NCI-H1092 treated with DMSO at 0.1 percent for 48 hours (cell line): ENCODE measurements at regions not wholly inside any gene's neighbourhood (a gene's known extent, or its start where the extent isn't known, plus 50 kb on each side); places are given as distances from the start of the nearest gene placed in this dataset.

Source experiments
- DNase-seq: peaks from one replicate; lab custom pipeline; 2025; lab: John Stamatoyannopoulos, UW

DNA sequence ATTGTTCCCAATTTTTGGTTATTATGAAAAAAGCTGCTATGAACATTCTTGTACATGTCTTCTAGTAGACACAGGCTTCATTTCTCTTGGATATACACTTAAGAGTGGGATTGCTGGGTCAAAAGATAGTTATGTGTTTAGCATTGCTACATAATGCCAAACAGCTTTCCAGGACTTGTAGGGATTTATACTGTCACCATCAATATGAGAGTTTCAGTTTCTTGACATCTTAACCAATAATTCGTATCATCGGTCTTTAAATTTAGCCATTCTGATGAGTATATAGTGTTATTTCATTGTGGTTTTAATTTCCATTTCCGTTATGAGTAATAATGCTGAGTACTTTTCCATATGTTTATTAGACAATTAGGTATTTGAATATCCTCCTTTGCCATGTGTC lies 190.3 kb upstream of the PFN2 start:
- no peak for DNase-seq

DNA sequence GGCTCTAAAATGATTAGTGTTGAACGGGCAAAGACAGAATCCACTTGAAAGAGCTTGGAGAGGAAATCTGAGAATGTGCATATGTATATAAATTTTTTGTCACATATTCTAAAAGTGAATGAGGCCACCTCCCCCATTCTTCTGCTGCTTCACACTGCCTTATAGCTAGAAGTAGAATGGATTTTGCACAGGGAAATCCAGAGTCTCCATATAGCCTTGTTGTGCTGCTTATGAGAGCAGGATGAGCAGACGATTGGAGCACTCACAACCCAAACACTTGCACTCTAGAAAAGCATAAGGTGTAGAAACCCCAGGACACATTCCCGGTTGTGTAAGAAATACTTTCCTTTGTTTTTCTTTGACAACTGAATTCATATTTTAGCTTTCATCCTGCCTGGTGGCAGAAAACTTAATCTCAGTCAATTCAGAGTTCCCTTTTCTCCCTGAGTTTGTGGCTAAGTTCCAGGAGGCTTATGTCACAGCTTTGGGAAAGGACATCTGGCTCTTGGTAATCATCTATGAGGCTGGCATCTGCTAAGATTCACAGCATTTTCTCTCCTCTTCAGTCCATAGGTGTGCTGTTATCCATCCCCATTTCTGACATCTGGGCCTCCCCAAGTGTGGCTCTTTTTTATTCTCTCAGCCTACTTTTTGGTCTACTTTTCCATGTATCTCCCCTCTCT lies 188.4 kb upstream of the PFN2 start:
- DNase-seq, result peak; percentile 15

DNA sequence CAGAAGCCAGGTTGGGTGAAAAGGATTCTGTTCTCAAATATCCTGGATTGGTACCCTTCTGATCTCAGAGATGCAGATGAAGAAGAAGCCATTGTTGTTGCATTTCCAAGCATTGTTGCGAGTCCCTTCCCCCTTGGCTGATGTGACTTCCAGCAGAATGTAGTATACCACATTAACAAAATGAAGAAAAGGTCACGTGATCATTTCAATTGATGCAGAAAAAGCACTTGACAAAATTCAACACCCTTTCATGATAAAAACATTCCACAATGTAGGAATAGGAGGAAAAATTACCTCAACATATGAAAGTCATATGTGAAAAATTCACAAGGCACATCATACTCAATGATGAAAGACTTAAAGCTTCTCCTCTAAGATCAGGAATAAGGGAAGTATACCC lies 181.9 kb upstream of the PFN2 start:
- no peak for DNase-seq

DNA sequence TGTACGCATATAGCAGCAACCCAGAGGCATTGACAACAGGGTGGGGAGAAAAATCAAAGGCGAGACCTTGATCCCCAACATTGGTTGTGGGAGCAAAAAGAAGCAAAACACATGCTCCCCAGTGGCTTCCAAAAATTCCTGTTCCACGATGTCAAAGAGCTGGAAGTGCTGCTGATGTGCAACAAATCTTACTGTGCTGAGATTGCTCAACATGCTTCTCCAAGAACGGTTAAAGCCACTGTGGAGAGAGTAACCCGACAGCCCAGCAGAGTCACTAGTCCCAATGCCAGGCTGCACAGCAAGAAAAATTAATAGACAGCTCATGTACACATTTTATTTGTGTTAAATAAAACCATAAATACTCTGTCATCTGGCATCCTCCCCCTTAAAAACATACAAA lies 179.9 kb upstream of the PFN2 start:
- no peak for DNase-seq

DNA sequence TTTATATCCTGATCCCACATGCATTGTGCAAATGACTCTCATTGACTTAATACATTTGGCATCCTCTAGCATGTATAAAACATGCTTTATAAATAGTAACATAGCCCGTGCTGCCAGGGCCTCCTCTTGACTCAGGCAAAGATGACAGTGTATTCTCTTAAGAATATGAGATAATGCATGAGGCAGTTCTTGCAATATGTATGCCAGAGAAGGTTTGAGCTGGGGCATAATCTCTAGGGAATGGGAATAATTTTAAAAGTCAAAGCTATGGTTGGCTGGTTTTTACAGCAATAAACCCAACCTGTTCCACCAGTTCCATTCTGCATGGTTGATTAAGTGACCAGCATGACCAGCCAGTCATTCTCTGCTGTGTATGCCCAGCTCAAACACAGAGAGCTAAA lies 179.0 kb upstream of the PFN2 start:
- peak; percentile 24 for DNase-seq

DNA sequence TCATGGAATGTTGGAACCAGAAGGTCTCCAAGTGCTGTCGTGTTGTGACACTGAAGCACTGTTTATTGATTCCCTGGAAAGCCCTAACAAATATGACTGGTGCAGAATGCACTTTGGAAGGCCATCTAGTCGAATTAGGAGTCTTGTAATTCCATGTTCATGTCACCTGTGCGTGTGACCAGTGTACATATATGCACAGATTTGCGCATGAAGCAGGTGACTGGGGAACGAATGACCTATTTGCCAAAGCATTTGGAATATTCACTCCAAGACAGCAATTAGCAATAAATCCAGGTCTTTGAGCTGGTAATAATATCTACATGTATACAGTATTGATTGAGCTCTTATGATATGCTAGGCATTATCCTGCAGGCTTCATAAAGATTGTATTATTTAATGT lies 177.5 kb upstream of the PFN2 start:
- no peak for DNase-seq

DNA sequence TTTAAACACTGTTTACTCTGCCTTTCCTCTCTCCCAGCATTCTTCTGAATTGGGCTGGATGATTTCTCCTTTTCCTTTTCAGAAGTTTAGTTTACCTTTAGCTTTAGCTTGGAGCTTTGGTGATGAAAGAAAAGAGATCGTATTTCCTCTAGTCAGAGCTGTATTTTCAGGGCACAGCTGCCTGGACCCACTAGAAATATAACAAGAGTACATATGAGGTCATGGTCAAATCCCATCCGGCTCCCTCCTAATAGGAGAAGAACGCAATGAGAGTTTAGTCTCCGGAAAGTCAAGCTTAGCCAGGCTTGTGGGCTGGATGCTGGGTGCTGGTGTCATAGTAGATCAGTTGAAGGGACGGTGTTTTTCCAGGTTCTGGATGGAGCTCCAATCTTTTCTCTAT lies 177.1 kb upstream of the PFN2 start:
- peak; percentile 34 for DNase-seq

DNA sequence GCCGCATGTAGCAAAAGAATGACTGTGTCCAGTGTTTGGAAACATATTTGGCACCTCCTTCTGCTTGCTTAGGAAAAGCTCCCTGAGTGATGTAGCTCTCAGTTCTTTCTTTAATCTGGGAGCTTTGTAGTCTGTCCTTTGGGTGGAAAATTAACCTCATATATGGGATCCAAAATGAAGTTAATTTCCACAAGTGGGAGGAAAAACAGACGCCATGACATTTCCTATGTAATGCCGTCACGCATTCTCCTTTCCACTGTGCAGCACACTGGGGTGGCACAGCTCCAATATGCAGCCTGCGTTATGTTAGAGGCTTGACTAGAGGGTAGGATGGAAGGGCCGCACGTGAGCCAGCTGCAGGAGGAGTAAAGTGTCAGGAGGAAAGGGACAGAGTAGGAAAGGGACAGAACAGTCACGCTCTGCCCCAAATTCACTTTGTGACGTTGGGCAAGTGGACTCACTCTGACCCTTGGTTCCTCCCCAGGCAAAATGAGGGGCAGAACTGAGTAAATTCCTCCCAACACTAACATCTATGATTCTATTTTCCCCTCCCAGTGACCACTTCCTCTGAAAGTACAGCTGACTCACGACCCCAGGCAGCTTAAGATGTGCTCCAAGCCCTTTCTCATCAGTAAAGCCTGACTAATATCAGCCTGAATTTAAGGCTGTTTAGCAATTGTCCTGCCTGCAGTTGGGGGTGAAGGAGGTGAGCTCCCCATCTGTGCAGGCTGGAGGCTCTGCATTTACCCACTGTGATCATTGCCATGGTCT lies 176.5 kb upstream of the PFN2 start:
- DNase-seq, result no peak

DNA sequence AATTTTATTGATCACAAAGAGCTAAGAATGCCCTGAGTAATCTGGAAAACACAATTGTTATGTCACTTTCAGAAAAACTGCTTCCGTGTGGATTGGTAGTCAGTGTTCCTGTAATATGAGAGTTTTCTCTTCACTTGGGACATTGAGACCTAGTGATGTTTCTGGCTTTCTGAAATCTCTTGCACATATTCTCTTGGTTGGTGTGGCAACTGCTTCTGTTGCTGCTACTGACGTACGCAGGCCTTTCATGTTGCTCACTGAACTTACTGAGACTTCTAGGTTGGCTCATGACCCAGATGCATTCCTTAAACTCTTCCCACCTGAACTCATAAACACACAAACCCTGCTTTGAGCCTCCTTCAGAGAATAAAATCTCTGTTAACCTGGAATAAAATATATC lies 175.0 kb upstream of the PFN2 start:
- DNase-seq, result no peak

DNA sequence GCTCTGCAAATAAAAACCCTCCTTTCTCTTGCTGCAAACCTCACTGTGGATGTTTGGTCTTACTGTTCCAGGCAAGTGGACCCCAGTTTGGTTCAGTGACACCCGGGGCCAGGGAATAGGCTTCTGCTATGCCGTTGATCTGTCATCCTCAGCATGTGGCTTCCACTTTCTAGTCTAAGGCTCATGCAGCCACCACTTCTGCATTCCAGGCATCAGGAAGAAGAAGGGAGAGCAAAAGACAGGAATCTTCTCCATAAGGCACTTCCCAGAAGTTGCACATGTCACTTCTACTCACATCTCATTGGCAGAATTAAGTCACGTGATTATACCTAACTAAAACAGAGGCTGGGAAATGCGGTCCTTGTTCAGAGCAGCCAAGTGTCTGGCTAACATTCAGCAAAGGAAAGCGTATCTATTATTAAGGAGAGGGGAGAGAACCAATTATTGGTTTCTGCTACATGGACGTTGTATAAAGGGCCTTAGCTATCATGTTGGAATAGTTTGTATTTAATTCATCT lies 173.6 kb upstream of the PFN2 start:
- no peak for DNase-seq

DNA sequence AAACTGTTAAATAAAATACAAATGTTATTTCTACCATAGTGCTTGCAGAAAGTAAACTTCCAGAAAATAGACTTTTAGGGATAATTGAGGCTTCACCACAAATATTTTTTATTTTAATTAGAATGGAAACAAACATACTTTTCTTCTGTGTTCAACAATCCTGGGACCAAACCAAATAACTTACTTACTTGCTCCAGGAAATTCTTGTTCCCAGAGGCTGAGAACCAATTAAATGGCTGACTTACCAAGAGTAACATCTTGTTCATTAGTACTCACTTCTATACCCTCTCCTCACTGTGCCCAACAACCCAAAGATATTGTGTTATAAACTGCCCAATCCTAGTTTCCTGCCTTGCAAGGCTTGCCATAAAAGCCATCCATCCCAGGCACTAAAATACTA lies 172.2 kb upstream of the PFN2 start:
- DNase-seq, result no peak

DNA sequence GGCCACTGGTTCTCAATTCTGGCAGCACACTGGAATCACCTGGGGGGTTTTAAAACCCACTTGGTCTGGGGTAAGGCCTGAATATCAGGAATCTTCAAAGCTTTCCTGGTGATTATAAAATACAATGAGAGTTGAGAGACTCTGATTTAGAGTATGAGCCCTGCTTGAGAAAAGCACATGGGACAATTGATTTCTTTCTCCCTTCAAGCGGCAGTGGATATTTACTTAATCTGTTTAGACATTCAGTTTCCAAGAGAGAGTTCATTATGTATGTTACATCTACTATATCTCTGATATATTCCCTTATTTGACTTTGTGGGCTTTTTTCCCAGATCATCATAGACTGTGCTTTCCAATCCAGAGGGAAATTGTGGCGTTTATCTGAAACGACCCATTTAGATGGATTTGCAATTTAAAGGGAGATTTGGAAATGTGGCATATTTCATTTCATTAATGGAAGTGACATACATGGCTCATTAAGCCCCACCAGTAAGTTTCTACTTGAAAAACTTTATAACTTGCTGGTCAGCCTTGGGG lies 171.2 kb upstream of the PFN2 start:
- no peak for DNase-seq

DNA sequence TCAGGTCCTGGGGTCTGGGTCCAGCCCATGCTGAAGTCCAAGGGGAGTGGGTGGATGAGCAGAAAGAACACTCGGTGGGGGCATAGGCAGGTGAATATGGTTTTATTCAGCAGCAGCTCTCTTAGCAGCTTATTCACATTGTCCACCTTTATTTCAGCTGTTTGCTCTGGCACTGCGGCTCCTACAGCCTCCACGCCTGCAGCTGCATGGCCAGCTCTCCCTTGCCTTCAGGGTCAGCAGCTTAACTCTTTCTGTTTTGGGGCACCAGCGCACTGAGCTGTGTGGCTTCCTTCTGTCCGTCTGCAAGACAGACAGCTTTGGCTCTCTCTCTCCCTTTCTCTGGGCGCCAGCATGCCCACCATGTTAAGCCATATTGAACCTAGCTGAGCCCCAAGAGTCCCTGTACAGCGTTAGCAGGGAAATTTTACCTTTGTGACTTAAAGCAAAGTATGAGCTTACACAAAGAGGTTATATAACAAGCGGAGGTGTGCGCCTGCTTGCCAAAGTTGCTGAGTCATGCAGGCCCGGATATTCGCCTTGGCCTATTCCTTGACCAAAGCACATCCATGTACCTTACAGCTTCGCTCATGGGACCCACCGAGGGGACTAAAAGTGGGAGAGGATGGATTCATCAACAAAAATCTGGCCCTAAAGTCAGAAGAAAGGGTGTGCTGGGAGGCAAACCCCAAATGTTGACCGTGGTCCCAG lies 170.1 kb upstream of the PFN2 start:
- DNase-seq, result no peak

DNA sequence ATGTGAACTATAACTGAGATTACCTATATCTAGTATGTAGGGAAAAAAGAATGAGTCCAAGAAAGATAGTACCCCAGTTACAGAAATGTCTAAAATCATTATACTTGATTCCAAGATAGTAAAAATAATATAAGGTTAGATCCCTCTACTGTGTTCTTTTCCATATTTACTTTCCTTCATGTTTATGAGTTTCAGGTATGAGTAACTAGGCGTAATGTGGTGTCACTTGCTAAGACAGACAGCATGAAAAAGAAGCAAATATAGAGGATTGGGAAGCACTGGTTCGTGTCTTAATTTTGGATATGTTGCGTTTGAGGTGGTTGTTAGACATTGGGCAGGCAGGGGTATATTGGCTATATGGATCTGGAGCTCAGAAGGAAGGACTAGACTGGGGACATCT lies 168.1 kb upstream of the PFN2 start:
- DNase-seq, result no peak

DNA sequence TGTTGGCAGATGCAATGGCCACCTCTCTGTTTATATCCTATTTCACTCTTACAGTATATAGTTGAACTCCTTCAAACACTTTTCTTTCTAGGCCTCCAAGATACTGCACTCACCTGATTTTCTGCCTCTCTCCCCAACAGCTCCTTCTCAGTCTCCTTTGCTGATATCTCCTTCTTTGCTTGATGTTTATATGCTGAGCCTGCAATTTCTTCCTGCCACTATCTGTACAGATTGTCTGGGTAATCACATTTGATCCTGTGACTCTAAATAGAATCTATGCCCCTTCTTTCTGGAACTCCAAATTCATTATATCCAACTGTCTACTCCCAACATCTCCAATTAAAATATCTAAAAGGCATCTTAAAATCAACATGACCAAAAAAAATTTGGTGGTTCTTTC lies 165.5 kb upstream of the PFN2 start:
- DNase-seq, result no peak

DNA sequence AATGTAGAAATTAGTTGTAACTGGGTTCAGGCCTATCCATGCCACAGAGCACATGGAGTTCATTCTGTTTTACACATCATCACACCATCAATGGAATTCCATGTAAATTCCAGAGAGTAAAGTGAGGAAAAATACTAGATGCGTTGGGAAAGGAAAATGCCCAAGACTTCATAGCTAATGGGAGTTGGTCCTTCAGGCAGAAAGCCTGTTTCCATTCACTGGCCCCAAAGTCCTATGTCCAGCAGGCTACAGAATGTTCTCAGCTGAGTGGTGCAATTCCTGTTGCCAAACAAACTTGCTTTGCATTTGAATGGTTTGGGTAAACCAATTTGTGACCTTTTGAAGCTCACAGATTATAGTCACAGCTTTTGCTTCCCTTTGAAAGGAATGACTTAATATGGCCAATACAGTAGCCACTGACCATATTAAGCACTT lies 164.6 kb upstream of the PFN2 start:
- DNase-seq, result no peak

DNA sequence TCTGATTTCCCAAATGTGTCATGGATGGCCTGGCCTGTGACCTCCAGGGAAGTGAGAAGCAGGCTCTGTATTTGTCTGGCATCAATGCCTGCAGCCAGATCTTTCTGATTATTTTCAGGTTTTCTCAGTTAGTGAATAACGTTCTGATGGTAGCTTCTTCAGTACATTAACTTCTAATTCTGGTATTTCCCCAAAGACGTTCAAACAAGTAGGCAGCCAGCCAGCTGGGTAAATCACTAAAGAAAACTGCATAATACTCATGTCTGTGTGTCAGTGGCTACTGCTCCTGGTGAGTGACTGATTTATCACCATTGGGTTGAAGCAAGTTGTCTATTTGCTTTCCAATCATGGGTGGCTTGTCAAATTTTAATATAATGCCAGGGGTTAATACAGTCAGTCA lies 162.6 kb upstream of the PFN2 start:
- no peak for DNase-seq

DNA sequence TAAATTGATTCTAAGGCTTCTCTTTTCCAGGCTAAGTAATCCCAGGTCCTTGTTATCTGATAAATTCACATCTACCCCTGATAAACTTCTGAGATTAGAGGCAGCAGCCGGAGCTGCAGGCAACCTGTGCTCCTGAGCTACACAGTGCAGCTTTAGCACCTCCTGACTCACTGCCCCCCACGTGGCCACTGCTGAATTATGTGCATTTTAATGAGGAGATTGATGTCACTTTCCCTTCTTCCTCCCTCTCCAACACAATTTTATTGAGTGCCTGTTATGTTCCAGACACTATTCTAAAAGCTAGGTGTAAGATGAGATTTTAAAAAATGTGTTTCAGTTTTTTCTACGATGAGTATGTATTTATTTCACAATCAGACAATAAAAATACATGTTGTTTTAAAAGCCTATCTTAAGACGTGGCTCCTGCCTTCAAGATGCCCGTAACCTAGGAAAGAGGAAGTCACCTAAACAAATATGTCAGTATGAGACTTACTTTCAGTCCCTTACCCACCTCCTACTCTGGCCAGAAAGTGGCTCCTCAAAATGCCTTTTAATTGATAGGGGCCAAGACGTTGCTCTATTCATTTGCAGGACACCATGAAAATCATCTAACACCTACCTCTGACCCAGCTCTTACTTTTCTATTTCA lies 161.5 kb upstream of the PFN2 start:
- no peak for DNase-seq

DNA sequence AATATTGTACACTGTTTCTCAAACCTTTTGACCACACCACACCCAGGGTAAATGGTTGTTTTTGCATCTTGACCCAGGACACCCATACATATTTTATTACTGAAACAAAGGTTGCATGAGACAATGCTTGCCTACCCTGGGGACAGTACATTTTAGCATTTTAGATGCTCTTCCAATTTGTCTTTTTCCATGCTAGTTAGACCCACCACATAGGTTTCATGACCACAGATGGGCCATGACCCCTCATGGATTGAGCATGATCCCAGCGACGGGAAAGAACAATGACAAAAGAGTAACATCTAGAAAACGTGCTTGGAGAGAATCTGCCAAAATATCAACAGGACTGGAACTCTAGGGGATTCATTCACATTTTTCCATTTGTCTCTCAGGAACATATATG lies 161.0 kb upstream of the PFN2 start:
- DNase-seq, result no peak

DNA sequence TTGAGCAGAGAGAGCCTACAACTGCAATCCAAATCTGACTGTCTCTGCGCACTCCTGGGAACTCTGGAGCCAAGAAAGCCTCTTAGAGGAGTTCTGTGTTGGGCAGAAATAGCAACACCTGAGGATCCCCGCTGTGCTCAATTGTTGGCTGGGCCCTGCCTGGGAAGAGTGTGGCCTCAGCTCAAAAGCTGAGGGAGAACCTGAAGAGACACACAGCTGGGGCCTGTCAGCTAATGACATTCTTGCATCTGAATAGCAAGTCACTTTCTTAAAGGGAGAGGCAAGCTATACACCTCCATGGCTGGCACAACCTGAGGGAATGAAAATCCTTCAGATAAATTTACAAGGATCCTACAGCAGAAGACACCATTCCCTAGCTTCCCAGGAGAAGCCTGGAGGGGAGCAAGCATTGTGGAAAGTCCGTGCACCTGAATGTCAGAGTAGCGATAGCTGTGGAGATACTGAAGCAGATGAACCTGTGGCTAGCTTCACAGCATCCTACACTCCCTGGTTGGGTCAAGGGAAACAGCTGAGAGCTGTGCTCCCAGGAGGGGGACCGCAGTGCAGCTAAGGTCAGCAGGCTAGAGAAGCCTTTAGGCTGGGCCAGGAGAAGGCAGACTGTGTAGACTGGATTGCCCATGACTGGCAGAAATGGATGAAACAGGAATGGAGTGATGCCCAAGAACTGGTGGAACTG lies 159.9 kb upstream of the PFN2 start:
- DNase-seq, result no peak

DNA sequence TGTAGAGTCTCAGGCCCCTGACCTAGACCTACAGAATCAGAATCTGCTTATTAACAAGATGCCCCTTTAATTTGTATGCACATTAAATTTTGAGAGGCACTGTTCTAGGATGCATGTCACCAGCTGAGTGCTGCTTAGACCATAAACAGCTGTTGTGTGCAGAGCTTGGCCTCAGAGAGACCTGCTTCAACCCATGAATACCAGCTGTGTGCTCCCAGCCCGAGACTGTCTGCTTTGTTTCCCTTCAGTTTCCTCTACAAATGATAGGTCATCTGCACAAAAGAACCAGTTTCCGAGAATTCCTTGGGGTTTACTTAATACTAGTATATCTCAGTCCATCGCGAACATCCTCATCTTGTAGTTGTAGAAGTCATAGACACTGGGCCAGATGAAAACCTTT lies 158.5 kb upstream of the PFN2 start:
- DNase-seq, result no peak

DNA sequence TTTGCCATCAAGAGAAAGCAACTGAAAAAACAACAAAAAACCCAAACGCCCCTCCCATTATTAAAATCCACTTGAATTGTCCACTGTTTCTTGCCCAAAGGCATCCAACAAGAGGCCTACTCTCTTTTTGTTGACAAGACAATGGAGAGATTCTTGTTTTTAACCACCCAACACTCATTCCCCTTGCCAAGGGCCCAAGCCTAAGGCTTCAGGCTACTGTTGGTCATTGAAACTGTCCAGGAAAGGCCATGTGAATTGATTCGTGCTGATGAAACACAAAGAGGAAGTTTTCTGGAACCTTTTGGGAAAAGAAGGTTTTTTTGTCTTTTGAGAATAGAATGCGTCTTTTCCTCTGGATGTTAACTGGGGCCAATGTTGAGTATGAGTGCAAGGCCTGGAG lies 157.4 kb upstream of the PFN2 start:
- no peak for DNase-seq
